Astrocyte (in vitro differentiated cells and primary cell): ENCODE measurements at regions not wholly inside any gene's neighbourhood (a gene's known extent, or its start where the extent isn't known, plus 50 kb on each side); places are given as distances from the start of the nearest gene placed in this dataset.

Experiments used
- DNase-seq: peaks from one replicate; pipeline ENCODE4 v3.0.0-alpha.2; 2010; ENCODE audit warnings: low read depth
- FAIRE-seq: peaks from 2 replicates; lab custom pipeline; 2011; peaks lifted over from hg19 to GRCh38; lab: Jason Lieb, UNC
- H2AFZ ChIP-seq: 2 replicates; pipeline ENCODE4 v1.6.0; 2012; ENCODE audit warnings: low read depth, low read length, inconsistent platforms
- H3K27ac ChIP-seq: 2 replicates; pipeline ENCODE4 v1.5.1; 2011; ENCODE audit warnings: low read depth, low read length, inconsistent platforms
- H3K27me3 ChIP-seq: 2 replicates; pipeline ENCODE4 v1.6.0; 2011; ENCODE audit warnings: low read length, inconsistent platforms; ENCODE audit not compliant: insufficient read depth
- H3K36me3 ChIP-seq: 2 replicates; pipeline ENCODE4 v1.5.1; 2011; ENCODE audit warnings: low read length, inconsistent platforms; ENCODE audit not compliant: insufficient read depth
- H3K4me1 ChIP-seq: 2 replicates; pipeline ENCODE4 v1.5.1; 2011; ENCODE audit warnings: low read length, inconsistent platforms; ENCODE audit not compliant: insufficient read depth
- H3K4me2 ChIP-seq: 2 replicates; pipeline ENCODE4 v1.6.0; 2012; ENCODE audit warnings: low read length, inconsistent platforms
- H3K4me3 ChIP-seq: 2 replicates; pipeline ENCODE4 v1.5.1; 2011; ENCODE audit warnings: low read depth, mild to moderate bottlenecking, low read length, inconsistent platforms; ENCODE audit not compliant: insufficient read depth
- H3K79me2 ChIP-seq: 2 replicates; pipeline ENCODE4 v1.6.0; 2012; ENCODE audit warnings: mild to moderate bottlenecking, low read length, inconsistent platforms; ENCODE audit not compliant: insufficient read depth
- H3K9ac ChIP-seq: 2 replicates; pipeline ENCODE4 v1.6.0; 2012; ENCODE audit warnings: mild to moderate bottlenecking, low read length, inconsistent platforms
- H3K9me3 ChIP-seq: 2 replicates; pipeline ENCODE4 v1.5.1; 2012; ENCODE audit warnings: low read depth, mild to moderate bottlenecking, low read length, inconsistent platforms; ENCODE audit not compliant: insufficient read depth
- H4K20me1 ChIP-seq: 2 replicates; pipeline ENCODE4 v1.6.0; 2012; ENCODE audit warnings: low read length, inconsistent platforms; ENCODE audit not compliant: insufficient read depth
- H3K27ac Mint-ChIP-seq: one replicate; pipeline ENCODE4 v1.8.0; 2021; ENCODE audit warnings: mild to moderate bottlenecking, mixed read lengths; ENCODE audit not compliant: unreplicated experiment
- H3K27me3 Mint-ChIP-seq: one replicate; pipeline ENCODE4 v1.8.0; 2021; ENCODE audit warnings: low read depth, mixed read lengths; ENCODE audit not compliant: unreplicated experiment
- H3K36me3 Mint-ChIP-seq: one replicate; pipeline ENCODE4 v1.8.0; 2021; ENCODE audit warnings: low read depth, mixed read lengths; ENCODE audit not compliant: unreplicated experiment
- H3K4me1 Mint-ChIP-seq: one replicate; pipeline ENCODE4 v1.8.0; 2021; ENCODE audit warnings: low read depth, mixed read lengths; ENCODE audit not compliant: unreplicated experiment
- H3K4me3 Mint-ChIP-seq: one replicate; pipeline ENCODE4 v1.8.0; 2021; ENCODE audit warnings: mild to moderate bottlenecking, moderate library complexity, mixed read lengths; ENCODE audit not compliant: unreplicated experiment
- H3K9me3 Mint-ChIP-seq: one replicate; pipeline ENCODE4 v1.8.0; 2021; ENCODE audit warnings: mild to moderate bottlenecking, mixed read lengths; ENCODE audit not compliant: unreplicated experiment
- CTCF ChIP-seq: IDR thresholded peaks from 2 replicates; pipeline ENCODE4 v1.5.1; 2011; ENCODE audit warnings: low read depth, mild to moderate bottlenecking, inconsistent platforms, low read length, moderate library complexity; ENCODE audit not compliant: insufficient read depth
- EZH2 ChIP-seq: IDR thresholded peaks from 2 replicates; pipeline ENCODE4 v1.6.1; 2012; ENCODE audit warnings: mild to moderate bottlenecking, low read length, inconsistent platforms; ENCODE audit not compliant: insufficient read depth

- Mint-ChIP-seq H3K36me3 (no peaks in the 10 kb centered on the region), H3K4me3 (no peak overlapping the region), H3K27ac (no peak overlapping the region), H3K4me1 (no peaks in the 10 kb centered on the region), H3K27me3 (no peaks in the 10 kb centered on the region), H3K9me3 (no peaks in the 10 kb centered on the region)
- Histone ChIP-seq H2AFZ (no peak overlapping the region), H3K79me2 (no peaks in the 10 kb centered on the region), H3K9ac (no peak overlapping the region), H4K20me1 (no peaks in the 10 kb centered on the region), H3K27ac (no peak overlapping the region), H3K36me3 (no peaks in the 10 kb centered on the region), H3K4me1 (no peaks in the 10 kb centered on the region), H3K4me3 (no peak overlapping the region), H3K4me2 (no peak overlapping the region), H3K9me3 (no peaks in the 10 kb centered on the region), H3K27me3 (no peaks in the 10 kb centered on the region)
- no peak for FAIRE-seq
- no peak for DNase-seq
- TF ChIP-seq EZH2 (no peak), CTCF (no peak)
These were observed 492.2 kb upstream of the GCFC2 start for GRCh38 chr2:76202866-76203265.

GRCh38 chr2:76197842-76198448 is 487.2 kb upstream of the GCFC2 start:
- FAIRE-seq (no peak), DNase-seq (peak; percentile 23)
- no peak overlapping the region for H3K27ac ChIP-seq
- no peak for TF ChIP-seq EZH2
- peak; percentile 71 for TF ChIP-seq CTCF
- no peaks in the 10 kb centered on the region for H4K20me1 ChIP-seq
- H3K9me3 Mint-ChIP-seq = no peaks in the 10 kb centered on the region
- H3K27ac Mint-ChIP-seq = no peak overlapping the region
- H2AFZ ChIP-seq = no peak overlapping the region
- H3K36me3 ChIP-seq = no peaks in the 10 kb centered on the region
- no peak overlapping the region for H3K4me2 ChIP-seq
- H3K9me3 ChIP-seq = no peaks in the 10 kb centered on the region
- no peaks in the 10 kb centered on the region for H3K27me3 ChIP-seq
- no peaks in the 10 kb centered on the region for H3K79me2 ChIP-seq
- no peak overlapping the region for H3K4me3 Mint-ChIP-seq
- no peak overlapping the region for H3K9ac ChIP-seq
- H3K36me3 Mint-ChIP-seq = no peaks in the 10 kb centered on the region
- no peaks in the 10 kb centered on the region for H3K4me1 ChIP-seq
- H3K27me3 Mint-ChIP-seq = no peaks in the 10 kb centered on the region
- H3K4me3 ChIP-seq = no peak overlapping the region
- no peaks in the 10 kb centered on the region for H3K4me1 Mint-ChIP-seq

- Histone ChIP-seq H3K9me3 (no peaks in the 10 kb centered on the region), H3K27me3 (no peaks in the 10 kb centered on the region), H3K4me1 (no peaks in the 10 kb centered on the region), H4K20me1 (no peaks in the 10 kb centered on the region), H3K4me3 (no peak overlapping the region), H3K27ac (no peak overlapping the region), H3K9ac (no peak overlapping the region), H3K36me3 (no peaks in the 10 kb centered on the region), H2AFZ (no peak overlapping the region), H3K79me2 (no peaks in the 10 kb centered on the region), H3K4me2 (no peak overlapping the region)
- Mint-ChIP-seq H3K4me3 (no peak overlapping the region), H3K36me3 (no peaks in the 10 kb centered on the region), H3K9me3 (no peaks in the 10 kb centered on the region), H3K4me1 (no peaks in the 10 kb centered on the region), H3K27ac (no peak overlapping the region), H3K27me3 (no peaks in the 10 kb centered on the region)
- no peak for FAIRE-seq
- DNase-seq = no peak
- no peak for TF ChIP-seq CTCF
- TF ChIP-seq EZH2 = no peak
These were observed 486.7 kb upstream of the GCFC2 start for GRCh38 chr2:76197428-76197827.
